ENCODE measurements at regions not wholly inside any gene's neighbourhood (a gene's known extent, or its start where the extent isn't known, plus 50 kb on each side); places are given as distances from the start of the nearest gene placed in this dataset.

- no peak for TF ChIP-seq YY1 (IDR thresholded peaks at IDR 0.05; ENCODE audit: low read depth)
- TF ChIP-seq, protein P1, sequence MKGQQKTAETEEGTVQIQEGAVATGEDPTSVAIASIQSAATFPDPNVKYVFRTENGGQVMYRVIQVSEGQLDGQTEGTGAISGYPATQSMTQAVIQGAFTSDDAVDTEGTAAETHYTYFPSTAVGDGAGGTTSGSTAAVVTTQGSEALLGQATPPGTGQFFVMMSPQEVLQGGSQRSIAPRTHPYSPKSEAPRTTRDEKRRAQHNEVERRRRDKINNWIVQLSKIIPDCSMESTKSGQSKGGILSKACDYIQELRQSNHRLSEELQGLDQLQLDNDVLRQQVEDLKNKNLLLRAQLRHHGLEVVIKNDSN (IDR thresholded peaks at IDR 0.05): no peak
- TF ChIP-seq TEAD4 (IDR thresholded peaks at IDR 0.05): no peak
- no peak for TF ChIP-seq EP300 (IDR thresholded peaks at IDR 0.05; ENCODE audit: borderline replicate concordance)
- TF ChIP-seq RAD21 (IDR thresholded peaks at IDR 0.05; ENCODE audit: low read depth): no peak
- no peak for TF ChIP-seq NFIC (IDR thresholded peaks at IDR 0.05)
- no peak for TF ChIP-seq REST (IDR thresholded peaks at IDR 0.05; ENCODE audit: low read depth)
- TF ChIP-seq CEBPB (IDR thresholded peaks at IDR 0.05): no peak
- no peak for TF ChIP-seq ZBTB7A (IDR thresholded peaks at IDR 0.05; ENCODE audit: low read depth)
Observed at GRCh38 chr2:7665880-7666279, 748.7 kb downstream of the RNF144A start.
